Myocyte (in vitro differentiated cells): ENCODE measurements at regions not wholly inside any gene's neighbourhood (a gene's known extent, or its start where the extent isn't known, plus 50 kb on each side); places are given as distances from the start of the nearest gene placed in this dataset.
"Not testable (repeated sequence)": the region's sequence is repeated elsewhere in the genome, so short reads cannot be mapped to it uniquely, and the experiment has no call there.

Experiments
- DNase-seq: peaks from one replicate; pipeline ENCODE4 v3.0.0-alpha.2; 2012; ENCODE audit warnings: low read depth

- DNase-seq, result no peak
Measured at GRCh38 chr22:47323518-47323917, 561.1 kb downstream of the TBC1D22A start.

- no peak for DNase-seq
Measured at GRCh38 chr22:47322854-47323253, 560.4 kb downstream of the TBC1D22A start.

- no peak for DNase-seq
Measured at GRCh38 chr22:47320560-47320959, 558.1 kb downstream of the TBC1D22A start.

GRCh38 chr22:47318041-47318737 is 555.7 kb downstream of the TBC1D22A start:
- no peak for DNase-seq

GRCh38 chr22:47315862-47316419 is 553.5 kb downstream of the TBC1D22A start:
- no peak for DNase-seq

GRCh38 chr22:47310601-47311000 is 548.2 kb downstream of the TBC1D22A start:
- no peak for DNase-seq

- DNase-seq, result peak; percentile 34
Measured at GRCh38 chr22:47309946-47310345, 547.5 kb downstream of the TBC1D22A start.

DNA sequence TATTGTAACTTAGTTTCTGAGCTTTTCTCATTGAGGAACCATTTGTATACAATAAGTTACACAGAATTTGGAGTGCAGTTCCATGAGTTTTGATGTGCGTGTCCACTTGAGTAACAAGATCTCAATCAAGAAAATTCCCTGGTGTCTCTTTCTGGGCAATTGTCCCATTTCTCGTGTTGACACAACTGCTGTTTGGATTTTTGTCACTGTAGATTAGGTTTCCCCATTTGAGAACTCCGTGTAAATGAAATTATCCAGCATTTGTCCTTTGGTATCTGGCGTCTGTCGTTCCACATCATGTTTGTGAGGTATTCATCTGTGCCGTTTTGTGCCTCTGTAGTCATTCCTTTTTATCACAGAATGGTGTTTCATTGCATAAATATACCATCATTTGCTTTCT is 547.0 kb downstream of the TBC1D22A start:
- peak; percentile 60 for DNase-seq

DNA sequence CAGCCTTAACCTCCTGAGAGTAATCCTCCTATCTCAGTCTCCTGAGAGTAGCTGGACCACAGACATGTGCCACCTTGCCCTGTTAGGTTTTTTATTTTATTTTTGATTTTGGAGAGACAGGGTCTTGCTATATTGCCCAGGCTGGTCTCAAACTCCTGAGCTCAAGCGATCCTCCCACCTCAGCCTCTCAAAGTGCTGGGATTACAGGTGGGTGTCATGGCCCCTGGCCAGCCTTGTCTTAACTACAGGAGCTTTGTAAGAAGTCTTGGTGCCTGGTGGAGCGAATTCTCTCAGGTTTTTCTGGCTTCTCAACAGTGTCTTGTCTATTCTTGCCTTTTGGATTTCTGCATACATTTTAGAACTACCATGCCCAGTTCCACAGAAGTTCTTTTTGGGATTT is 546.4 kb downstream of the TBC1D22A start:
- no peak for DNase-seq

- DNase-seq, result no peak
Measured at GRCh38 chr22:47307822-47308221, 545.4 kb downstream of the TBC1D22A start.

GRCh38 chr22:47307326-47307725 is 544.9 kb downstream of the TBC1D22A start:
- DNase-seq, result peak; percentile 49

DNA sequence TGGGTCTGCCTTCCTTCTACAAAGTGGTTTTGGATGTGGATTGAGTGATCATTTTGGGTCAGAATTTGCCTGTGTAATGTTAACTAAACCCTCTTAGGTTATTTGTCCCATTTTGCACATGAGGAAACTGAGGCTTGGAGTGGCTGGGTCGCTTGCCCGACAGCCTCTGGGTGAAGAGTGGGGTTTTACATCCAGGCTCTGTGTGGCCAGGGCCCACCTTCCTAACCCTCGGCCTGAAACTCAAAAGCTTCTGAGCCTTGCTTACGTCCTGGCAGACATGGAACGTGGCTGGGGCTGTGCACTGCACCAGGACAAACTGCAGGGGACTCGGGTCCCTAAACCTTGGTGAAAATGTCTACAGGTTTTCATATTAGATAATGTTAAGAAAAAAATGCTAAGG is 542.4 kb downstream of the TBC1D22A start:
- no peak for DNase-seq

GRCh38 chr22:47304191-47304831 is 541.9 kb downstream of the TBC1D22A start:
- no peak for DNase-seq

- no peak for DNase-seq
Measured at GRCh38 chr22:47303161-47303890, 540.9 kb downstream of the TBC1D22A start.

GRCh38 chr22:47302587-47302986 is 540.1 kb downstream of the TBC1D22A start:
- DNase-seq, result not testable (repeated sequence)

GRCh38 chr22:47301820-47302475 is 539.5 kb downstream of the TBC1D22A start:
- DNase-seq, result no peak

- no peak for DNase-seq
Measured at GRCh38 chr22:47300698-47301405, 538.4 kb downstream of the TBC1D22A start.

DNA sequence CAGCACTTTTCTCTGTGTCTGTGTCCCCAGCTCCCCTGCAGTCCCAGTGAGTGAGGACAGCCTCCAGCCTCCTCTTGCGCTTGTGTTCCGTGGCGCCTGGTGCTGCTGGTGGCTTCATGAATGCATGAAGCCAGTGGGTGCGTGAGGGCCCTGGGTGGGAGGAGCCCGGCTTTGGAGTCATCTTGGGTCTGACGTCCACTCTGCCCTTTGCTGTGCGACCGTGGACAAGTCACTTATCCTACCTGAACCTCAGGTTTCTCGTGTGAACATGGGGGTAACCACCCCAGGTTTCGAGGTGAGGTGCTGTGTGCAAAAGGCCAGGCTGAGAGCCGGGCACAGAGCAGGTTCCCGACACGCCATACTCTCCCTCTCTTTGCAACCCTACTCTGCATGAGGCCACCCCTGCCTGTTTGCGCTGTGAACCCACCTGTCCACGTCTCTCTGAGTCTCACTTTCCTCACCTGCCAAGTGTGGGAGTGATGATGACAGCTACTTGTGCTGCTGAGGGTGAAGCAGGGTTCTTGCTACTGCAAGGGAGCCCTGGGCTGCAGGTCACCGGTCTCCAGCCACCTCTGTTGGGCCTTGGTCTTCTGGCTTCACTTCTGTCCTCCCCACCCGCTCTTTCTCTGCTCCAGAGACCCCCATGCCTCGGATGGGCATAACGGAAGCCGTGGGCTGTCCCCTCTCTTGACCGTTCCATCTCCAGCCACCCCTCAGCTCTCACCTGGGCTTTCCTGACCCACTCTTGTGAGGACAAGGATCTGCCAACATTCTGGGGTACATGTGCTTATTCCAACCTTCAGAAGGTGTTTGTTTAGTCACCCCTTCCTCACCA is 537.6 kb downstream of the TBC1D22A start:
- no peak for DNase-seq

GRCh38 chr22:47299211-47299862 is 536.9 kb downstream of the TBC1D22A start:
- no peak for DNase-seq
